GM19438 (cell line): ENCODE measurements at regions not wholly inside any gene's neighbourhood (a gene's known extent, or its start where the extent isn't known, plus 50 kb on each side); places are given as distances from the start of the nearest gene placed in this dataset.
A peak's percentile ranks its signal among the peaks of the same experiment; 100 is the strongest.

Experiments used
- ATAC-seq: cut with Tn5 transposase; IDR thresholded peaks from one replicate; pipeline ENCODE4 v1.9.1; 2021; ENCODE audit warnings: low read depth; ENCODE audit not compliant: unreplicated experiment

GRCh38 chr11:128367573-128367972, 219.8 kb downstream of the ETS1 start:
- no peak for ATAC-seq

GRCh38 chr11:128365044-128365443, 222.3 kb downstream of the ETS1 start:
- no peak for ATAC-seq

- no peak for ATAC-seq
These were observed 225.8 kb downstream of the ETS1 start for GRCh38 chr11:128361451-128362020.

- no peak for ATAC-seq
These were observed 227.8 kb downstream of the ETS1 start for GRCh38 chr11:128359515-128359914.

- ATAC-seq, result no peak
These were observed 230.3 kb downstream of the ETS1 start for GRCh38 chr11:128357073-128357472.

GRCh38 chr11:128355558-128355957, 231.8 kb downstream of the ETS1 start:
- no peak for ATAC-seq

- ATAC-seq, result no peak
These were observed 232.9 kb downstream of the ETS1 start for GRCh38 chr11:128354476-128354875.

- no peak for ATAC-seq
These were observed 236.2 kb downstream of the ETS1 start for GRCh38 chr11:128351168-128351567.

- ATAC-seq, result no peak
These were observed 237.6 kb downstream of the ETS1 start for GRCh38 chr11:128349650-128350299.

- no peak for ATAC-seq
These were observed 240.6 kb downstream of the ETS1 start for GRCh38 chr11:128346804-128347203.

- no peak for ATAC-seq
These were observed 242.0 kb downstream of the ETS1 start for GRCh38 chr11:128345316-128345715.

GRCh38 chr11:128343870-128344269, 243.5 kb downstream of the ETS1 start:
- ATAC-seq, result no peak

GRCh38 chr11:128343135-128343514, 244.2 kb downstream of the ETS1 start:
- peak; percentile 16 for ATAC-seq

GRCh38 chr11:128342511-128343134, 244.7 kb downstream of the ETS1 start:
- peak; percentile 99 for ATAC-seq

GRCh38 chr11:128341280-128342248, 245.8 kb downstream of the ETS1 start:
- no peak for ATAC-seq

GRCh38 chr11:128339792-128340191, 247.6 kb downstream of the ETS1 start:
- no peak for ATAC-seq

- ATAC-seq, result no peak
These were observed 248.5 kb downstream of the ETS1 start for GRCh38 chr11:128338811-128339210.

- no peak for ATAC-seq
These were observed 251.2 kb downstream of the ETS1 start for GRCh38 chr11:128336203-128336602.

- ATAC-seq, result no peak
These were observed 251.6 kb downstream of the ETS1 start for GRCh38 chr11:128335729-128336128.

- ATAC-seq, result no peak
These were observed 252.9 kb downstream of the ETS1 start for GRCh38 chr11:128334311-128335044.
